Natural killer cell (primary cell): ENCODE measurements at regions not wholly inside any gene's neighbourhood (a gene's known extent, or its start where the extent isn't known, plus 50 kb on each side); places are given as distances from the start of the nearest gene placed in this dataset.
"Not testable (repeated sequence)": the region's sequence is repeated elsewhere in the genome, so short reads cannot be mapped to it uniquely, and the experiment has no call there.

Experiments used
- ATAC-seq, 3 donors: fragments of 150-1000 bp in 2 of 3; fragments of 200-7000 bp in 1 of 3; cut with Tn5 transposase; 1 replicate in 1 of 3; 2 replicates in 2 of 3; pipeline ENCODE4 v1.10.0; 2021; ENCODE audit warnings: mild to moderate bottlenecking in 2 of 3, moderate library complexity in 2 of 3
- DNase-seq, 2 donors: peaks; one replicate each; pipeline versions ENCODE4 v3.0.0 to v3.0.0-alpha.2; 2013 to 2021; ENCODE audit warnings: mixed read lengths in 1 of 2
- H3K27ac ChIP-seq: one replicate; pipeline ENCODE4 v1.5.1; 2013; ENCODE audit warnings: mild to moderate bottlenecking, low read length
- H3K27me3 ChIP-seq: one replicate; pipeline ENCODE4 v1.6.1; 2013; ENCODE audit warnings: low read length; ENCODE audit not compliant: control insufficient read depth, insufficient read depth
- H3K36me3 ChIP-seq: one replicate; pipeline ENCODE4 v1.6.1; 2013; ENCODE audit warnings: low read length; ENCODE audit not compliant: control insufficient read depth, insufficient read depth
- H3K4me1 ChIP-seq: one replicate; pipeline ENCODE4 v1.6.1; 2013; ENCODE audit warnings: low read length; ENCODE audit not compliant: control insufficient read depth, insufficient read depth
- H3K4me3 ChIP-seq: one replicate; pipeline ENCODE4 v1.5.1; 2013; ENCODE audit warnings: low read length
- H3K9me3 ChIP-seq: one replicate; pipeline ENCODE4 v1.6.1; 2013; ENCODE audit warnings: low read length; ENCODE audit not compliant: control insufficient read depth, insufficient read depth
- H3K27ac Mint-ChIP-seq, 2 donors: one replicate each; pipeline ENCODE4 v1.8.0; 2022; ENCODE audit warnings: mild to moderate bottlenecking in 2 of 2, mixed read lengths in 2 of 2, moderate library complexity in 1 of 2
- H3K27me3 Mint-ChIP-seq, 2 donors: one replicate each; pipeline ENCODE4 v1.8.0; 2022; ENCODE audit warnings: low read depth in 2 of 2, mixed read lengths in 2 of 2
- H3K36me3 Mint-ChIP-seq: one replicate; pipeline ENCODE4 v1.8.0; 2022; ENCODE audit warnings: mixed read lengths
- H3K4me1 Mint-ChIP-seq, 2 donors: one replicate each; pipeline ENCODE4 v1.8.0; 2022; ENCODE audit warnings: mixed read lengths in 2 of 2
- H3K4me3 Mint-ChIP-seq: one replicate; pipeline ENCODE4 v1.8.0; 2022; ENCODE audit warnings: mild to moderate bottlenecking, moderate library complexity, mixed read lengths
- H3K9me3 Mint-ChIP-seq, 2 donors: one replicate each; pipeline ENCODE4 v1.8.0; 2022; ENCODE audit warnings: mixed read lengths in 2 of 2
- WGBS: methylation state at CpG from one replicate; pipeline ENCODE4 v1.1.7; 2013; ENCODE audit warnings: missing lambda C conversion rate; ENCODE audit not compliant: insufficient coverage; 5-methylcytosine and 5-hydroxymethylcytosine counted together
- intact Hi-C: fragments of 100-400 bp; cut with micrococcal nuclease; formaldehyde crosslinking; loops from one replicate; pipeline ENCODE4 v1.14.2; 2022

DNA sequence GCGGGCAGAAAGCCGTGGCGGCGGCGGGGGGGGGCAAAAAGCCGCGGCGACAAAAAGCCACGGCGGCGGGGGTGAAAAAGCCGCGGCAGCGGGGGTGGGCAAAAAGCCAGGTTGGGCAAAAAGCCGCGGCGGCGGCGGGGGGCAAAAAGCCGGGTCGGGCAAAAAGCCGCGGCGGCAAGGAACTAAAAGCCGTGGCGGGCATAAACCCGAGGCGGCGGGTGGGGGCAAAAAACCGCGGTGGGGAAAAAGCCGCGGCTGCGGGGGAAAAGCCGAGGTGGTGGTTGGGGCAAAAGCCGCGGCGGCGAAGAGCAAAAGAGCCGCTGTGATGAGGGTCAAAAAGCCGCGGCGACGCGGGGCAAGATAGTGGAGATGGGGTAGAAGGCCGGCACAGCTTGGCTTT lies 1834.2 kb downstream of the FOXD4L5 start:
- H3K9me3 ChIP-seq, H3K36me3 ChIP-seq, H3K9me3 Mint-ChIP-seq, H3K4me1 ChIP-seq, H3K27me3 ChIP-seq, H3K4me3 Mint-ChIP-seq, ATAC-seq, H3K27me3 Mint-ChIP-seq, H3K27ac Mint-ChIP-seq, H3K4me1 Mint-ChIP-seq, H3K27ac ChIP-seq, H3K4me3 ChIP-seq, H3K36me3 Mint-ChIP-seq, intact Hi-C loops: not testable (repeated sequence)
- peak; percentile 5 to 17 for DNase-seq
- 0% methylated on average over 9 of the region's 46 CpGs for WGBS

DNA sequence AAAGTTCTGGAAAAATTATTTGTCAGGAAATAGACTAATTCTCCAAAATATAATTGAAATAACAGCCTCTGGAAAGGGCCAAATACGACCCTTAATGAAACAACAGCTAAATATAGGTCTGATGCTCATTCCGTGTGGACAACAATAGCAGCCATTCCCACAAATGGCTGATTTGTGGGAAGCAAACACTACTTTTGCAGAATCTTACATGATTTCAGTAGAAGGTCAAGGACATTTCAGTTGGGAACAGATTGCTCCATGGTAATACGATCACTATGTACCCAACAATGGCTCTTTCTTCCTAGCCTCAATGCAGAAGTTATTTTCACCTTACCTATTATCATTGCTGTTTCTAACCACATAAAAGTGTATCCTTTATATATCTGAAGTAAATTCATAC lies 1859.9 kb downstream of the FOXD4L5 start:
- H3K27me3 Mint-ChIP-seq, H3K4me1 Mint-ChIP-seq, H3K27me3 ChIP-seq, DNase-seq, H3K27ac ChIP-seq, H3K4me3 Mint-ChIP-seq, H3K4me3 ChIP-seq, H3K9me3 Mint-ChIP-seq, H3K4me1 ChIP-seq, H3K36me3 ChIP-seq, H3K9me3 ChIP-seq, ATAC-seq, H3K27ac Mint-ChIP-seq, H3K36me3 Mint-ChIP-seq, intact Hi-C loops: not testable (repeated sequence)
- no CpG with 5 or more reads among the region's 3 CpGs for WGBS

DNA sequence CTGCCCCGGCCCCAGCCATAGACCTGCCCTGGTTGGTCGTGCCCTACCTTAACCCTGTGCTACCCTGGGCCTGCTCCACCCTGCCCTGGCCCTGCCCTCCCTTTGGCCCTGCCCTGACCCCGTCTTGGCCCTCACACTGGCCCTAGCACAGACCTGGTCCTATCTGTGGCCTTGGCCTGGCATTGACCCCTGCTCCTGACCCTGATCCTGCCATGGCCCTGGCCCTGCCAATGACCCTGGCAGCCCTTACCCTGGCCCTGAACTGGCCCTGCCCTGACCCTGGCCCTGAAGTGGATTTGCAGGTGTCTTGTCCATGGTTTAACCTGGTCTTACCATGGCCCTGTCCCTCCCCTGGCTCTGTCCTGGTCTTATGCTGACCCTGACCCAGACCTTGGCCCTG lies 1894.1 kb downstream of the FOXD4L5 start:
- H3K4me1 ChIP-seq, H3K27ac ChIP-seq, H3K4me3 ChIP-seq, H3K9me3 ChIP-seq, H3K27me3 ChIP-seq, intact Hi-C loops, H3K36me3 Mint-ChIP-seq, H3K9me3 Mint-ChIP-seq, H3K27me3 Mint-ChIP-seq, H3K36me3 ChIP-seq, ATAC-seq, H3K27ac Mint-ChIP-seq, DNase-seq, H3K4me1 Mint-ChIP-seq, H3K4me3 Mint-ChIP-seq: not testable (repeated sequence)
- WGBS: no CpG with 5 or more reads among the region's 3 CpGs

DNA sequence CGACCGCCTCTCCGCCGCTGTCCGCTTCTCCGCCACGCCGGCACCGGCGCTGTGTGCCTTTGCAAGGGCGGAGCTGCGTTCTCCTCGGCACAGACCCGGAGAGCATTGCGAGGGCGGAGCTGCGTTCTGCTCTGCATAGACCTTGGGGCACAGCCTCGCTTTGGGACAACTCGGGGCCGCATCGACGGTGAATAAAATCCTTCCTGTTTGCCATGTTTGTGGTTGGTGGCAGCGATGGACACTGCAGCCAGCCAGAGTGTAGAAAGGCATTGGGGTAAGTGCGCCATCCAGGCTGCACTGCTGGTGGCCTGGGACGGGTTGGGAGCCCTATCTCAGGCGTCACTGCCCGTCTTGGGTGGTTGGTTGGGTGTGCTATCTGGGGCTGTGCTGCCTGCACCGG lies 1899.5 kb downstream of the FOXD4L5 start:
- H3K4me1 ChIP-seq, DNase-seq, H3K27me3 Mint-ChIP-seq, H3K9me3 ChIP-seq, H3K36me3 Mint-ChIP-seq, H3K36me3 ChIP-seq, H3K27ac ChIP-seq, H3K27ac Mint-ChIP-seq, H3K4me3 ChIP-seq, H3K4me1 Mint-ChIP-seq, H3K4me3 Mint-ChIP-seq, ATAC-seq, H3K27me3 ChIP-seq, intact Hi-C loops, H3K9me3 Mint-ChIP-seq: not testable (repeated sequence)
- 86% methylated on average over 12 of the region's 28 CpGs for WGBS

DNA sequence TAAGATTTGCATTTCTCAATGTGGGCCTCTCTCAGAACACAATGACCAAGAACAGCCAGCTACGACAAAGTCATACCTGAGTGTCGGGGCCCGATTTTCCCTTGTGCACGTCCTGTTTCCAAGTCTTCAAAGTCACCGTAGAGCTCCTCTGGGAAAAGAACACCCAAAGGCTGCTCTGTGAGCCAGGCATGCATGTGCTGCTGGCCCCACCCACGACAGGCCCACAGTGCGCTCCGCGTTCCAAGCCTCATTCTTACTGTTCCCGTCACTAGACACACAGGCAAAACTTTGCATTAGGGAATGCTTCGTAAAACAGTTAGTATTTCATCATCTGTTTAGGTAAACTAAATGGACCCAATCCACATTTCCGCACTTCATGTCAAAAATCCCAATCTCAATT lies 1905.1 kb downstream of the FOXD4L5 start:
- ATAC-seq, intact Hi-C loops, H3K27me3 Mint-ChIP-seq, H3K4me3 ChIP-seq, H3K4me1 Mint-ChIP-seq, H3K36me3 Mint-ChIP-seq, H3K4me3 Mint-ChIP-seq, H3K27ac ChIP-seq, H3K27ac Mint-ChIP-seq, H3K9me3 Mint-ChIP-seq, H3K27me3 ChIP-seq, H3K9me3 ChIP-seq, H3K4me1 ChIP-seq, DNase-seq, H3K36me3 ChIP-seq: not testable (repeated sequence)
- 91% methylated on average over 6 of the region's 12 CpGs for WGBS

DNA sequence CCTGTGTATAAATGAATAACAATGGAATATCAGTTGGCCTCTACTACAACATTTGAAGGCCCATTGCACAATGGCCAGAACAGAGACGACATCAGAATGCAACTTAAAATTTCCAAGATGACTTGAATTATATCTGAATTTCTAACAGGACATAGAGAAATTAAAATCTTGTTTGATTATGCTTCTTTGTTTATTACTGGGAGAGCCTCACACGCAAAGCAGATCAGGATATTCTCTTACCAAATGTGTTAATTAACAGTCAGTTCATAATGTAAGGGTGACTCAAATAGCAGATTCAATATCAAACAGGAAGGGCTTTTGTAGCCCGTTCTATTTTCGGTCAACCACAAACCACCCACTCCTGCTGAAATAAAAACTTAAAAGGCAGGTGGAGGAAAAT lies 1930.8 kb downstream of the FOXD4L5 start:
- H3K4me3 Mint-ChIP-seq, H3K36me3 Mint-ChIP-seq, H3K4me1 Mint-ChIP-seq, H3K4me3 ChIP-seq, H3K27me3 Mint-ChIP-seq, H3K36me3 ChIP-seq, H3K27ac ChIP-seq, H3K4me1 ChIP-seq, ATAC-seq, intact Hi-C loops, H3K27ac Mint-ChIP-seq, H3K27me3 ChIP-seq, H3K9me3 ChIP-seq, H3K9me3 Mint-ChIP-seq: not testable (repeated sequence)
- WGBS: no CpG with 5 or more reads among the region's 4 CpGs
- peak in 1 of 2 donors; percentile 1 for DNase-seq

DNA sequence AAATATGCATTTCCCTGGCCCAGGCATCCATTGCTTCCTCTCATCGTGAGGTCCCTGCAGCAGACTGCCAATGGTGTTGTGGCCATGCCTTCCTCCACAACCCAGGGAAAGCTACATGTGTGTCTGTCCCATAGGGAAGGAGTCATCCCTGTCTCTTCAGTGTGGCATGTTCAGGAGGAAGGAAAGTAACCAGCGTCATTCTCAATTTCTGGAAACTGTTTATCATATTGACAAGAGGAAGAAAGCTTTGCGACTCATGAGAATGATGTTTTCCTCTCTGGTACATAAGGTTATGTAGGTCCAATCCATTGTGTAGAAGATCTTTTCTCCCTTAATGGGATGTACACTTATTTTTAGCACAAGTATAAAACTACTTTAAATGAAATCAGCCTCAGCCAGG lies 1937.7 kb downstream of the FOXD4L5 start:
- H3K36me3 ChIP-seq, H3K9me3 ChIP-seq, H3K4me3 ChIP-seq, H3K4me1 Mint-ChIP-seq, H3K36me3 Mint-ChIP-seq, DNase-seq, H3K27me3 ChIP-seq, H3K27ac ChIP-seq, H3K4me3 Mint-ChIP-seq, intact Hi-C loops, H3K27ac Mint-ChIP-seq, H3K9me3 Mint-ChIP-seq, H3K27me3 Mint-ChIP-seq, ATAC-seq: not testable (repeated sequence)
- 89% methylated on average over 2 of the region's 3 CpGs for WGBS
- H3K4me1 ChIP-seq: peaks cover 15% of the 10 kb centered on the region

DNA sequence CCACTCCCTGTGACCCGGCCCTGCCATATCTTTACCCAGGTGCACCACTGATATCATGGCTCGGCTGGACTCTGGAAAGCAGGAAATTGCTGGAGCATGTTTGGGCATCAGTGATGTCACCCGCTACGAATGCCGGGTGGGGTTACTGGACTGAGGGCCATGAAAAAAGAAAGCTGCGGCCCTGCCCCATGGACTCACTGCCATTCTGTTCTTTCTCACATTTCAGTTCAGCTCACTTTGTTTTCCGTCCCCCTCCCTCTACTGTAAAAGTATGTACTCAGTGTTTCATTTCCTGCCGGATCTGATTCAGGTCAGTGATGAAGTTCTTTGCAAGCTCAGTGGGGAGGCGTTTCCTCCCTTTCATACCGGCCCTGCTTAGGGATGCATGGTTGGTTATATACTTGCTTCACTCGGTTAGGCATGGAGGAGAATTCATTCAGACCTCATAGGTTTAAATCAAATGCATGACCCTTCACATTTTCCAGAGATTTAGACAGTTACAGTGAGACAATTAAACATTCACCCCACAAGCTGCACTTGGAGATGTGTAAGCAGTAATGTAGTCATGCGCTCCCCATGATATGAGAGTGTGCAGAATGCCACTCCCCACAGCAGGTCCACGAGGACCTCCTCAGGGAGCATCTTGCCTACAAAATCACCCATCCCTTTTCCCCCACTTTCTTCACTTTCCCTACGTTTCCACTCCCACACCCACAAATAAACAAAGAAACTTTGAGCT lies 1938.5 kb downstream of the FOXD4L5 start:
- DNase-seq: peak in 1 of 2 donors; percentile 41
- H3K4me3 Mint-ChIP-seq: peak overlapping the region; percentile 38
- H3K9me3 Mint-ChIP-seq, H3K27me3 ChIP-seq, intact Hi-C loops, ATAC-seq, H3K4me3 ChIP-seq, H3K9me3 ChIP-seq, H3K36me3 Mint-ChIP-seq, H3K4me1 Mint-ChIP-seq, H3K36me3 ChIP-seq, H3K27me3 Mint-ChIP-seq, H3K27ac ChIP-seq: not testable (repeated sequence)
- peak overlapping the region; percentile 58 to 73 for H3K27ac Mint-ChIP-seq
- 52% methylated on average over 4 of the region's 14 CpGs for WGBS
- H3K4me1 ChIP-seq: peaks cover 15% of the 10 kb centered on the region
